ENCODE measurements at regions not wholly inside any gene's neighbourhood (a gene's known extent, or its start where the extent isn't known, plus 50 kb on each side); places are given as distances from the start of the nearest gene placed in this dataset.

DNA sequence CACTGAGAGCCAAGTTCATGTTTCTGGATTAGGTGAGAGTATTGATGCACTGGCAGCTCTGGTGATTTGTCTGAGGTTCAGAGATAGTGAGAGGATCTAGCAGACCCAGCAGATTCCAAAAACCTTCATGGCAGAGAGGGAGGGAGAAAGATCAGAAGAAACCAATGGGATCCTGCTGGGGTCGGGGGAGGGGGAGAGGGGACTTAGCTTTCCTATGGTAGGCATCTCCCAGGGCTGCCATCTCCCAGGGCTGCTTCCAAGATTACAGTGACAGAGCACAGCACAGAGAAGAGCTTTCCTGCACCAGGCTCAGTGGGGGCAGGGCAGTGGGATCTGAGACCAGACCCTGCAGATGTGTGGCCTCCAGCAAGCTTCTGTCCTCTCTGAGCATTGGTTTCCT lies 76.8 kb upstream of the GDF10 start:
- no peaks in the 10 kb centered on the region for H3K79me2 ChIP-seq (ENCODE audit: insufficient read depth, low read length)
- H2AFZ ChIP-seq (ENCODE audit: low read length) = no peak overlapping the region
- no peaks in the 10 kb centered on the region for H3F3A ChIP-seq (ENCODE audit: low read depth)
- no peak overlapping the region for H3K4me2 ChIP-seq (ENCODE audit: low read depth, low read length, poor library complexity, severe bottlenecking)
- H3K9ac ChIP-seq (ENCODE audit: low read depth, low read length, poor library complexity, severe bottlenecking) = no peak overlapping the region
- no peaks in the 10 kb centered on the region for H3K27me3 ChIP-seq (ENCODE audit: insufficient read depth, low read length, poor library complexity, severe bottlenecking)
- no peaks in the 10 kb centered on the region for H4K20me1 ChIP-seq (ENCODE audit: insufficient read depth, low read length, poor library complexity, severe bottlenecking)
- no peaks in the 10 kb centered on the region for H3K36me3 ChIP-seq (ENCODE audit: insufficient read depth, low read length)
- no peaks in the 10 kb centered on the region for H3K9me2 ChIP-seq (replicated peaks; ENCODE audit: low read depth, low read length)
- TF ChIP-seq, protein P1, sequence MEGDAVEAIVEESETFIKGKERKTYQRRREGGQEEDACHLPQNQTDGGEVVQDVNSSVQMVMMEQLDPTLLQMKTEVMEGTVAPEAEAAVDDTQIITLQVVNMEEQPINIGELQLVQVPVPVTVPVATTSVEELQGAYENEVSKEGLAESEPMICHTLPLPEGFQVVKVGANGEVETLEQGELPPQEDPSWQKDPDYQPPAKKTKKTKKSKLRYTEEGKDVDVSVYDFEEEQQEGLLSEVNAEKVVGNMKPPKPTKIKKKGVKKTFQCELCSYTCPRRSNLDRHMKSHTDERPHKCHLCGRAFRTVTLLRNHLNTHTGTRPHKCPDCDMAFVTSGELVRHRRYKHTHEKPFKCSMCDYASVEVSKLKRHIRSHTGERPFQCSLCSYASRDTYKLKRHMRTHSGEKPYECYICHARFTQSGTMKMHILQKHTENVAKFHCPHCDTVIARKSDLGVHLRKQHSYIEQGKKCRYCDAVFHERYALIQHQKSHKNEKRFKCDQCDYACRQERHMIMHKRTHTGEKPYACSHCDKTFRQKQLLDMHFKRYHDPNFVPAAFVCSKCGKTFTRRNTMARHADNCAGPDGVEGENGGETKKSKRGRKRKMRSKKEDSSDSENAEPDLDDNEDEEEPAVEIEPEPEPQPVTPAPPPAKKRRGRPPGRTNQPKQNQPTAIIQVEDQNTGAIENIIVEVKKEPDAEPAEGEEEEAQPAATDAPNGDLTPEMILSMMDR (conservative IDR thresholded peaks at IDR 0.05; ENCODE audit: low read length) = no peak
- H3K9me3 ChIP-seq (ENCODE audit: insufficient read depth, low read depth, low read length) = no peaks in the 10 kb centered on the region
- peaks cover 21% of the 10 kb centered on the region for H3K4me1 ChIP-seq (ENCODE audit: insufficient read depth, low read length, poor library complexity, severe bottlenecking)
- no peak overlapping the region for H3K4me3 ChIP-seq (ENCODE audit: low read length, poor library complexity, severe bottlenecking)

DNA sequence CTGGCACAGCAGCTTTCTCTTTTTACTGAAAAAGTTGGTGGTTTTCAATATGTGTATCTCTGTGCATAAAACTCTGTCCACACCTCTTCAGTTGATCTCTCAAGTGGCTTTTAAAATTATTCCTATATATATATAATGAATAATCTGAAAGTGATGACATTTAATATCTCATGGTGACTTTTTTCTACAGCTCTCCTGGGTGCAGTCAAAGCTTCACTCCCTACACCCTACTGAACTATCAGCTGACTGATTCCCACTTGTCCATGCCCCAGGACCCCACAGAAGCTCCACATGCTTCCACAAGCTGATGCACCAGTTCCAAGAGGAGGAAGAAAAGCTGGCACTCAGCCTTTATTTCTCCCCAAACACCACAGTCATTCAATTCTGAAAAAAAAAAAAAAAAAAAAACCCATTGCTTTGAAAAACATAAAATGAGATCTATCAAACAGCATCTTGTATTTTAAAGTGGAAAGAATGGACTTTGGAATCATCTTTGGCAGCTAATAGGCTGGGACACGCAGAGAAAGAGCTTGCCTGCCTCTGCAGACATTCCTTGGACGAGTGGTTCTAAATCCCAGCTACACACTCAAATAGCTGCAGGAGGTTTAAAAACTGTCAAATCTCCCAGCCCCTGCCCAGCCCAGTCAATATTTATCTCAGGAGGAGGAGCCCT lies 75.3 kb upstream of the GDF10 start:
- Histone ChIP-seq H3K79me2 (ENCODE audit: insufficient read depth, low read length) (no peaks in the 10 kb centered on the region), H2AFZ (ENCODE audit: low read length) (no peak overlapping the region), H3K4me2 (ENCODE audit: low read depth, low read length, poor library complexity, severe bottlenecking) (no peak overlapping the region), H3K4me1 (ENCODE audit: insufficient read depth, low read length, poor library complexity, severe bottlenecking) (peaks cover 21% of the 10 kb centered on the region), H3K9me3 (ENCODE audit: insufficient read depth, low read depth, low read length) (0 out of 2 replicates have a peak, but pooled peaks cover 3% of the 10 kb centered on the region), H3K9ac (ENCODE audit: low read depth, low read length, poor library complexity, severe bottlenecking) (no peak overlapping the region), H3F3A (ENCODE audit: low read depth) (no peaks in the 10 kb centered on the region), H4K20me1 (ENCODE audit: insufficient read depth, low read length, poor library complexity, severe bottlenecking) (no peaks in the 10 kb centered on the region), H3K27me3 (ENCODE audit: insufficient read depth, low read length, poor library complexity, severe bottlenecking) (no peaks in the 10 kb centered on the region), H3K9me2 (replicated peaks; ENCODE audit: low read depth, low read length) (no peaks in the 10 kb centered on the region), H3K36me3 (ENCODE audit: insufficient read depth, low read length) (no peaks in the 10 kb centered on the region), H3K4me3 (ENCODE audit: low read length, poor library complexity, severe bottlenecking) (no peak overlapping the region)
- TF ChIP-seq, protein P1 (conservative IDR thresholded peaks at IDR 0.05; ENCODE audit: low read length) = no peak
- TF ChIP-seq EZH2phosphoT487 (IDR thresholded peaks at IDR 0.05; ENCODE audit: borderline replicate concordance) = no peak

DNA sequence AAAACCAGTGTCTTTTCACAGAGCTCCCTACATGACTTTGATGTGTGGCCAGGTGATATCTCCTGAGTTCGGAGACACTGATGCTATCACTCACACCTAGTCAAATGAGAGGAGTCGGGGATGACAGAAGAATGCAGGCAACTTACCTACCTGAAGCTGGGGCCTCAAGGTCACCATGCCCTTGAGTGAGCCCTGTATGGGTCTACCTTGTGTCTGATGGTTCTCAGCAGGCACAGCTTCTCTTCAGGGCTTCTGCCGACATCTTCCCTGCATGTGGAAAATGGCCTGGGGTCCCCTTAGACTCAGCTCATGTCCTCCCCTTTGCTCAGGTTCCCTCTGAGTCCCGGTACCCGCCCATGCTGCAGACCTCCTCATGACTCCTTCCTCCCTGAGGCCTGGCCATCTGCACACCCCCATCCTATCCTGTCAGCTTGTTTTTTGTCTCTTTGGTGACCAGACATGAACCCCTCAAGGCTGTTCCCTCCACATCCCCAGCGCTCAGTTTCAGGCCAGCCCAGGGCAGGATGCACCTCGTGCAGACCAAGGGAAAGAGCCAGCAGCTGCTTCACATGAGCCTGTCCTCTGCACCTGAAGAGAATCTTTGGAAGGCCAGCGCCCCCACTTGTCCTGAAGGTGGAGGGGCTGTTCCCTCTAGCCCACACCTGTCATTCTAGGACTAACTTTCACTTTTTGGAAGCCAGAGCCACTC lies 74.6 kb upstream of the GDF10 start:
- no peaks in the 10 kb centered on the region for H4K20me1 ChIP-seq (ENCODE audit: insufficient read depth, low read length, poor library complexity, severe bottlenecking)
- no peaks in the 10 kb centered on the region for H3K36me3 ChIP-seq (ENCODE audit: insufficient read depth, low read length)
- H3K79me2 ChIP-seq (ENCODE audit: insufficient read depth, low read length) = no peaks in the 10 kb centered on the region
- H3K9ac ChIP-seq (ENCODE audit: low read depth, low read length, poor library complexity, severe bottlenecking) = no peak overlapping the region
- H3K4me2 ChIP-seq (ENCODE audit: low read depth, low read length, poor library complexity, severe bottlenecking) = no peak overlapping the region
- no peaks in the 10 kb centered on the region for H3K9me2 ChIP-seq (replicated peaks; ENCODE audit: low read depth, low read length)
- peaks cover 27% of the 10 kb centered on the region for H3K4me1 ChIP-seq (ENCODE audit: insufficient read depth, low read length, poor library complexity, severe bottlenecking)
- H3K27me3 ChIP-seq (ENCODE audit: insufficient read depth, low read length, poor library complexity, severe bottlenecking) = no peaks in the 10 kb centered on the region
- no peak overlapping the region for H2AFZ ChIP-seq (ENCODE audit: low read length)
- no peaks in the 10 kb centered on the region for H3F3A ChIP-seq (ENCODE audit: low read depth)
- H3K9me3 ChIP-seq (ENCODE audit: insufficient read depth, low read depth, low read length) = 0 out of 2 replicates have a peak, but pooled peaks cover 3% of the 10 kb centered on the region
- TF ChIP-seq, protein P1 (conservative IDR thresholded peaks at IDR 0.05; ENCODE audit: low read length) = peak; percentile 37
- TF ChIP-seq EZH2phosphoT487 (IDR thresholded peaks at IDR 0.05; ENCODE audit: borderline replicate concordance) = no peak
- no peak overlapping the region for H3K4me3 ChIP-seq (ENCODE audit: low read length, poor library complexity, severe bottlenecking)

Measured in Loucy (cell line).